ENCODE measurements at regions not wholly inside any gene's neighbourhood (a gene's known extent, or its start where the extent isn't known, plus 50 kb on each side); places are given as distances from the start of the nearest gene placed in this dataset.

- TF ChIP-seq ZNF274 (IDR thresholded peaks at IDR 0.05; ENCODE audit: low read depth, low read length) (no peak), SUZ12 (IDR thresholded peaks at IDR 0.05; ENCODE audit: extremely low read depth, insufficient read depth, insufficient read length) (no peak), YY1 (IDR thresholded peaks at IDR 0.05; ENCODE audit: insufficient read depth, insufficient read length) (no peak)
Measured at GRCh38 chr14:41055589-41055988, 551.1 kb upstream of the LRFN5 start.
